Hematopoietic multipotent progenitor cell treated with erythropoietin and hydrocortisone succinate and interleukin-3 and kit ligand, for 17 days (in vitro differentiated cells): ENCODE measurements at regions not wholly inside any gene's neighbourhood (a gene's known extent, or its start where the extent isn't known, plus 50 kb on each side); places are given as distances from the start of the nearest gene placed in this dataset.
A peak's percentile ranks its signal among the peaks of the same experiment; 100 is the strongest.

Experiments used
- DNase-seq: peaks from one replicate; pipeline ENCODE4 v3.0.0-alpha.2; 2015; ENCODE audit warnings: low spot score

- DNase-seq = no peak
These were observed 107.3 kb upstream of the HNRNPU start for GRCh38 chr1:244971552-244972216.

GRCh38 chr1:244970744-244971551, 106.6 kb upstream of the HNRNPU start:
- DNase-seq = peak; percentile 95

GRCh38 chr1:244970236-244970743, 105.9 kb upstream of the HNRNPU start:
- DNase-seq = peak; percentile 82

GRCh38 chr1:244969355-244970235, 105.3 kb upstream of the HNRNPU start:
- DNase-seq = peak; percentile 69

GRCh38 chr1:244968881-244969280, 104.5 kb upstream of the HNRNPU start:
- no peak for DNase-seq

- DNase-seq = no peak
These were observed 104.1 kb upstream of the HNRNPU start for GRCh38 chr1:244968471-244968871.

GRCh38 chr1:244967159-244967558, 102.8 kb upstream of the HNRNPU start:
- DNase-seq = no peak

GRCh38 chr1:244965185-244966030, 101.1 kb upstream of the HNRNPU start:
- no peak for DNase-seq

GRCh38 chr1:244964112-244964971, 100.0 kb upstream of the HNRNPU start:
- DNase-seq = no peak

- peak; percentile 19 for DNase-seq
These were observed 99.0 kb upstream of the HNRNPU start for GRCh38 chr1:244963231-244963826.

GRCh38 chr1:244962130-244962529, 97.8 kb upstream of the HNRNPU start:
- no peak for DNase-seq

GRCh38 chr1:244960904-244961303, 96.6 kb upstream of the HNRNPU start:
- no peak for DNase-seq

GRCh38 chr1:244958593-244958992, 94.2 kb upstream of the HNRNPU start:
- no peak for DNase-seq

- no peak for DNase-seq
These were observed 93.2 kb upstream of the HNRNPU start for GRCh38 chr1:244957525-244957924.

GRCh38 chr1:244957122-244957521, 92.8 kb upstream of the HNRNPU start:
- no peak for DNase-seq

GRCh38 chr1:244955661-244956060, 91.3 kb upstream of the HNRNPU start:
- no peak for DNase-seq

- DNase-seq = no peak
These were observed 90.0 kb upstream of the HNRNPU start for GRCh38 chr1:244954359-244954758.

GRCh38 chr1:244953901-244954300, 89.6 kb upstream of the HNRNPU start:
- no peak for DNase-seq

- no peak for DNase-seq
These were observed 88.6 kb upstream of the HNRNPU start for GRCh38 chr1:244952940-244953339.
